ENCODE measurements at regions not wholly inside any gene's neighbourhood (a gene's known extent, or its start where the extent isn't known, plus 50 kb on each side); places are given as distances from the start of the nearest gene placed in this dataset.

GRCh38 chr2:425947-426346 is 138.1 kb upstream of the ALKAL2 start:
- no peak overlapping the region for H2BK120ac ChIP-seq (replicated peaks; ENCODE audit: low read depth, low read length)
- CTCF ChIA-PET (ENCODE audit: partially characterized antibody) = no interaction called here
- H4K91ac ChIP-seq (replicated peaks; ENCODE audit: insufficient read length, low read length) = no peak overlapping the region
- no peak overlapping the region for H3K4ac ChIP-seq (replicated peaks; ENCODE audit: insufficient read length, low read depth, low read length)
- no peak overlapping the region for H3K9ac ChIP-seq (replicated peaks in 1 of 4; ENCODE audit: extremely low read depth in 1 of 4, low read depth in 3 of 4, low read length in 3 of 4)
- H2BK20ac ChIP-seq (ENCODE audit: low read length) = no peak overlapping the region
- 93% methylated on average over 13 of the region's 17 CpGs; no CpG with 5 or more reads in 1 of the 2 experiments for WGBS, 2 experiments (ENCODE audit: extremely low coverage in 1 of 2, insufficient coverage in 1 of 2, insufficient read length in 1 of 2, insufficient replicate concordance in 2 of 2, low coverage in 1 of 2, low lambda C conversion rate in 2 of 2, missing lambda C conversion rate in 1 of 2)
- H3K4me1 ChIP-seq (replicated peaks in 1 of 4; ENCODE audit: control insufficient read depth in 3 of 4, insufficient read depth in 4 of 4, low read length in 3 of 4) = peaks cover 0 to 2% (median 0%) of the 10 kb centered on the region in 4 experiments; a peak in 1 of 7 replicates
- no peak overlapping the region for H2AK5ac ChIP-seq (ENCODE audit: low read depth, low read length)
- no peak overlapping the region for H4K8ac ChIP-seq (ENCODE audit: extremely low read depth, insufficient read depth, low read length)
- FAIRE-seq (no peak), DNase-seq (ENCODE audit: low read depth in 1 of 2, low spot score in 2 of 2) (no peak)
- no peaks in the 10 kb centered on the region for H3K23me2 ChIP-seq (ENCODE audit: low read depth, low read length)
- H3K18ac ChIP-seq (ENCODE audit: extremely low read depth, low read length) = no peak overlapping the region
- no peak overlapping the region for H3K27ac ChIP-seq (ENCODE audit: low read depth, low read length)
- H3K79me2 ChIP-seq (ENCODE audit: control insufficient read depth in 1 of 2, insufficient read depth in 2 of 2, low read length in 2 of 2) = no peaks in the 10 kb centered on the region
- no peaks in the 10 kb centered on the region for H3K9me3 ChIP-seq (ENCODE audit: insufficient read depth in 2 of 2, low read depth in 1 of 2, low read length in 1 of 2)
- no peak overlapping the region for H2AFZ ChIP-seq (ENCODE audit: low read length)
- no peak overlapping the region for H3K4me2 ChIP-seq (ENCODE audit: insufficient read depth in 1 of 2, low read depth in 2 of 2, low read length in 2 of 2)
- H3K23ac ChIP-seq (ENCODE audit: insufficient read length) = no peak overlapping the region
- H4K20me1 ChIP-seq (replicated peaks in 1 of 2; ENCODE audit: control insufficient read depth in 1 of 2, insufficient read depth in 2 of 2, low read length in 2 of 2) = no peaks in the 10 kb centered on the region
- H3K36me3 ChIP-seq (ENCODE audit: control insufficient read depth in 2 of 4, insufficient read depth in 4 of 4, low read length in 3 of 4) = no peaks in the 10 kb centered on the region
- H2BK5ac ChIP-seq (ENCODE audit: low read depth, low read length) = no peak overlapping the region
- H3K56ac ChIP-seq (replicated peaks; ENCODE audit: insufficient read length, low read depth, low read length) = no peak overlapping the region
- POLR2A ChIA-PET (ENCODE audit: partially characterized antibody) = no interaction called here
- no peak overlapping the region for H2BK15ac ChIP-seq (ENCODE audit: low read length)
- TF ChIP-seq POU5F1 (IDR thresholded peaks at IDR 0.05; ENCODE audit: low read depth, low read length) (no peak), NRF1 (IDR thresholded peaks at IDR 0.05; ENCODE audit: low read depth, low read length) (no peak), MAFK (IDR thresholded peaks at IDR 0.05; ENCODE audit: low read depth, low read length) (no peak), JUND (IDR thresholded peaks at IDR 0.05; ENCODE audit: low read length) (no peak), RFX5 (IDR thresholded peaks at IDR 0.05; ENCODE audit: borderline replicate concordance, low read depth, low read length) (no peak), ZNF274 (IDR thresholded peaks at IDR 0.05; ENCODE audit: borderline replicate concordance, extremely low read depth, low read length) (no peak), TEAD4 (IDR thresholded peaks at IDR 0.05; ENCODE audit: low read depth, low read length) (no peak), BRCA1 (IDR thresholded peaks at IDR 0.05; ENCODE audit: low read depth, low read length) (no peak), SIX5 (IDR thresholded peaks at IDR 0.05; ENCODE audit: low read depth, low read length) (no peak), EGR1 (IDR thresholded peaks at IDR 0.05; ENCODE audit: borderline replicate concordance, low read depth, low read length) (no peak), USF2 (IDR thresholded peaks at IDR 0.05; ENCODE audit: low read length) (no peak), SIN3A (conservative IDR thresholded peaks at IDR 0.05 in 1 of 2, IDR thresholded peaks at IDR 0.05 in 1 of 2; ENCODE audit: low read depth in 1 of 2, low read length in 2 of 2) (no peak), TAF1 (IDR thresholded peaks at IDR 0.05; ENCODE audit: low read depth, low read length) (no peak), RAD21 (IDR thresholded peaks at IDR 0.05 in 1 of 2, conservative IDR thresholded peaks at IDR 0.05 in 1 of 2; ENCODE audit: low read depth in 2 of 2, low read length in 2 of 2) (no peak), CBX8 (IDR thresholded peaks at IDR 0.05; ENCODE audit: borderline replicate concordance, low read depth, low read length) (no peak)
- H3K27me3 ChIP-seq (replicated peaks in 1 of 4; ENCODE audit: control insufficient read depth in 3 of 4, extremely low read depth in 1 of 4, insufficient read depth in 3 of 4, low read length in 3 of 4) = no peaks in the 10 kb centered on the region
- H4K5ac ChIP-seq (ENCODE audit: insufficient read length, low read depth, low read length) = no peak overlapping the region
- H2BK12ac ChIP-seq (ENCODE audit: low read depth, low read length) = no peak overlapping the region
- H3K14ac ChIP-seq (ENCODE audit: insufficient read length) = no peak overlapping the region
- H3K4me3 ChIP-seq (ENCODE audit: extremely low read depth in 1 of 4, insufficient read depth in 2 of 4, low read depth in 3 of 4, low read length in 4 of 4) = no peak overlapping the region
- no peaks in the 10 kb centered on the region for H3K79me1 ChIP-seq (ENCODE audit: low read depth, low read length)
